ENCODE measurements at regions not wholly inside any gene's neighbourhood (a gene's known extent, or its start where the extent isn't known, plus 50 kb on each side); places are given as distances from the start of the nearest gene placed in this dataset.

- Histone ChIP-seq H3K36me3 (ENCODE audit: insufficient read depth) (no peaks in the 10 kb centered on the region), H3K4me1 (ENCODE audit: insufficient read depth) (no peaks in the 10 kb centered on the region), H3K27me3 (ENCODE audit: insufficient read depth) (no peaks in the 10 kb centered on the region), H3K4me2 (no peak overlapping the region), H2AFZ (no peak overlapping the region), H3K9me2 (ENCODE audit: insufficient read depth) (no peaks in the 10 kb centered on the region), H3K27ac (ENCODE audit: low read depth) (no peak overlapping the region), H4K20me1 (replicated peaks; ENCODE audit: insufficient read depth) (no peaks in the 10 kb centered on the region), H3K4me3 (no peak overlapping the region), H3F3A (replicated peaks; ENCODE audit: low read depth) (no peaks in the 10 kb centered on the region), H3K79me2 (replicated peaks; ENCODE audit: insufficient read depth) (no peaks in the 10 kb centered on the region)
- DNase-seq (ENCODE audit: low spot score) = no peak
- ATAC-seq = no peak
- no peak for TF ChIP-seq REST (IDR thresholded peaks at IDR 0.05; ENCODE audit: unreplicated experiment)
- no peak for TF ChIP-seq CTCF (conservative IDR thresholded peaks at IDR 0.05; ENCODE audit: low read depth in 2 of 2)
- TF ChIP-seq, protein P1, sequence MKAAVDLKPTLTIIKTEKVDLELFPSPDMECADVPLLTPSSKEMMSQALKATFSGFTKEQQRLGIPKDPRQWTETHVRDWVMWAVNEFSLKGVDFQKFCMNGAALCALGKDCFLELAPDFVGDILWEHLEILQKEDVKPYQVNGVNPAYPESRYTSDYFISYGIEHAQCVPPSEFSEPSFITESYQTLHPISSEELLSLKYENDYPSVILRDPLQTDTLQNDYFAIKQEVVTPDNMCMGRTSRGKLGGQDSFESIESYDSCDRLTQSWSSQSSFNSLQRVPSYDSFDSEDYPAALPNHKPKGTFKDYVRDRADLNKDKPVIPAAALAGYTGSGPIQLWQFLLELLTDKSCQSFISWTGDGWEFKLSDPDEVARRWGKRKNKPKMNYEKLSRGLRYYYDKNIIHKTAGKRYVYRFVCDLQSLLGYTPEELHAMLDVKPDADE (IDR thresholded peaks at IDR 0.05) = no peak
- TF ChIP-seq JUNB (IDR thresholded peaks at IDR 0.05; ENCODE audit: unreplicated experiment) = no peak
- TF ChIP-seq ZNF331 (CRISPR knock-in tag; IDR thresholded peaks at IDR 0.05; ENCODE audit: low read depth) = no peak
- TF ChIP-seq NANOG (IDR thresholded peaks at IDR 0.05; ENCODE audit: borderline replicate concordance) = no peak
- no peak for TF ChIP-seq ZNF114 (CRISPR knock-in tag; IDR thresholded peaks at IDR 0.05)
- TF ChIP-seq STAT1 (IDR thresholded peaks at IDR 0.05; ENCODE audit: unreplicated experiment) = no peak
- no peak for TF ChIP-seq POLR2AphosphoS5 (IDR thresholded peaks at IDR 0.05; ENCODE audit: low read depth)
- TF ChIP-seq EZH2phosphoT487 (IDR thresholded peaks at IDR 0.05; ENCODE audit: unreplicated experiment) = no peak
- no peak for TF ChIP-seq ZNF462 (CRISPR knock-in tag; IDR thresholded peaks at IDR 0.05)
- Mint-ChIP-seq H3K4me1 (no peaks in the 10 kb centered on the region), H3K4me3 (no peak overlapping the region), H3K27me3 (ENCODE audit: insufficient read depth, low read depth, poor library complexity) (no peaks in the 10 kb centered on the region), H3K9me3 (no peaks in the 10 kb centered on the region), H3K27ac (no peak overlapping the region), H3K36me3 (ENCODE audit: low read depth) (peaks cover 4% of the 10 kb centered on the region; the same call in 2 of the 3 replicates)
Measured at GRCh38 chr4:115365185-115365584, 251.8 kb upstream of the NDST4 start.

All from GM23338 (cell line).